ENCODE measurements at regions not wholly inside any gene's neighbourhood (a gene's known extent, or its start where the extent isn't known, plus 50 kb on each side); places are given as distances from the start of the nearest gene placed in this dataset.

GRCh38 chr14:101024686-101025085 lies 121.2 kb upstream of the RTL1 start:
- TF ChIP-seq EZH2 (IDR thresholded peaks at IDR 0.05) (no peak), POLR2AphosphoS5 (IDR thresholded peaks at IDR 0.05; ENCODE audit: borderline replicate concordance, low read depth, low read length) (no peak)

All from SK-N-MC (cell line).